ENCODE measurements at regions not wholly inside any gene's neighbourhood (a gene's known extent, or its start where the extent isn't known, plus 50 kb on each side); places are given as distances from the start of the nearest gene placed in this dataset.

DNA sequence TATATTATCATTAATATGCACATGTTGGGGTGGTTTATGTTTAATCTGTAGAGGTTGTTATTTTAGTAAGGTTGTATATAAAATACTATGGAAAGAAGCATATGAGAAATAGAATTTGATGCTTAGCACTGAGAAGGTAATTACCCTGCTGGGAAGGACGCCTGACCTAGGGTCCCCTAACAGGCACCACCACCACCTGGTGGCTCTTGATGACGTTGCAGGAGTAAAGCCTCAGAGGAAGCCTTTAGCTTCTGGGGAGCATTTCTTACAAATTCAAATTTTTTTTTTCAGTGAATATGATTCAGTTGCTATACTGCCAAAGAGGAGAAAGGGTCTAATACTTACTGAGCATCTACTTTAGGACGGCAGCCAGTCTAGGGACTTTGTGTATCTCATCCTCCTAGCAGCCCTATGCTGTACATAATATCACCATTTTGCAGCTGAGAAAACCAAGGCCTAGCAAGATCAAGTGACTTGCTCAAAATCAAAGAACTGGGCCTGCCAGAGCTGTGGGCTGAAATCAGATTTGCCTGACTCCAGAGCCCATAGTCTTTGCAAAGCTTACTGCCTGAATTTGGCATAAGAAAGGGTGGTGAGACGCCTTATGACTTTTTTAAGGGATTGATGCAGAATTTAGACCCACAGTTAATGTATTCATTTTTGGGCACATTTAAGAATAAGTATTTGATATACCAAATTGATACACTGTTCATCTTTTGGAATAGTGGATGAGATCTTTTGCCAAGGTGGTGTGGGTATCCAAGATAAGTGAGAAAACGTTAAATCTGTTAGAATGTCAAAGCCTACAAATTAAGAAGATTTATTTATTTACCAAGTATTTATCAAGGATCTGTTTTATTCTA lies 78.8 kb upstream of the GAREM1 start:
- TF ChIP-seq, protein P1, sequence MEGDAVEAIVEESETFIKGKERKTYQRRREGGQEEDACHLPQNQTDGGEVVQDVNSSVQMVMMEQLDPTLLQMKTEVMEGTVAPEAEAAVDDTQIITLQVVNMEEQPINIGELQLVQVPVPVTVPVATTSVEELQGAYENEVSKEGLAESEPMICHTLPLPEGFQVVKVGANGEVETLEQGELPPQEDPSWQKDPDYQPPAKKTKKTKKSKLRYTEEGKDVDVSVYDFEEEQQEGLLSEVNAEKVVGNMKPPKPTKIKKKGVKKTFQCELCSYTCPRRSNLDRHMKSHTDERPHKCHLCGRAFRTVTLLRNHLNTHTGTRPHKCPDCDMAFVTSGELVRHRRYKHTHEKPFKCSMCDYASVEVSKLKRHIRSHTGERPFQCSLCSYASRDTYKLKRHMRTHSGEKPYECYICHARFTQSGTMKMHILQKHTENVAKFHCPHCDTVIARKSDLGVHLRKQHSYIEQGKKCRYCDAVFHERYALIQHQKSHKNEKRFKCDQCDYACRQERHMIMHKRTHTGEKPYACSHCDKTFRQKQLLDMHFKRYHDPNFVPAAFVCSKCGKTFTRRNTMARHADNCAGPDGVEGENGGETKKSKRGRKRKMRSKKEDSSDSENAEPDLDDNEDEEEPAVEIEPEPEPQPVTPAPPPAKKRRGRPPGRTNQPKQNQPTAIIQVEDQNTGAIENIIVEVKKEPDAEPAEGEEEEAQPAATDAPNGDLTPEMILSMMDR (IDR thresholded peaks at IDR 0.05), result no peak
- TF ChIP-seq POLR2A (IDR thresholded peaks at IDR 0.05), result no peak
